HEK293 (cell line): ENCODE measurements at regions not wholly inside any gene's neighbourhood (a gene's known extent, or its start where the extent isn't known, plus 50 kb on each side); places are given as distances from the start of the nearest gene placed in this dataset.

Experiments used
- BCL6B ChIP-seq: fragments of 450-650 bp; formaldehyde crosslinking; IDR thresholded peaks from 2 replicates; pipeline ENCODE4 v1.5.1; 2017; ENCODE audit warnings: missing biosample characterization, missing genetic modification characterization
- GFI1B ChIP-seq: fragments of 450-650 bp; formaldehyde crosslinking; IDR thresholded peaks from 2 replicates; pipeline ENCODE4 v1.5.1; 2016; ENCODE audit warnings: missing biosample characterization, missing genetic modification characterization
- GLI2 ChIP-seq: fragments of 450-650 bp; formaldehyde crosslinking; IDR thresholded peaks from 2 replicates; pipeline ENCODE4; 2017; ENCODE audit warnings: missing biosample characterization, missing genetic modification characterization, low read depth, borderline replicate concordance
- KLF1 ChIP-seq: fragments of 450-650 bp; formaldehyde crosslinking; IDR thresholded peaks from 2 replicates; pipeline ENCODE4 v1.5.1; 2016; ENCODE audit warnings: missing biosample characterization, missing genetic modification characterization
- SP2 ChIP-seq: fragments of 450-650 bp; formaldehyde crosslinking; IDR thresholded peaks from 2 replicates; pipeline ENCODE4 v1.5.1; 2016; ENCODE audit warnings: missing biosample characterization, missing genetic modification characterization
- WT1 ChIP-seq: fragments of 450-650 bp; formaldehyde crosslinking; IDR thresholded peaks from 2 replicates; pipeline ENCODE4 v1.5.1; 2016; ENCODE audit warnings: missing biosample characterization, missing genetic modification characterization
- ZBTB21 ChIP-seq: fragments of 450-650 bp; formaldehyde crosslinking; IDR thresholded peaks from 2 replicates; pipeline ENCODE4 v1.5.1; 2017; ENCODE audit warnings: missing biosample characterization, missing genetic modification characterization
- ZBTB26 ChIP-seq: fragments of 450-650 bp; formaldehyde crosslinking; optimal IDR thresholded peaks from 2 replicates; pipeline ENCODE3; 2016; ENCODE audit warnings: missing biosample characterization, mild to moderate bottlenecking, missing genetic modification characterization
- ZBTB8A ChIP-seq: fragments of 450-650 bp; formaldehyde crosslinking; IDR thresholded peaks from 2 replicates; pipeline ENCODE4 v1.5.1; 2016; ENCODE audit warnings: missing biosample characterization, missing genetic modification characterization
- ZFP3 ChIP-seq: fragments of 450-650 bp; formaldehyde crosslinking; IDR thresholded peaks from 2 replicates; pipeline ENCODE4 v1.5.1; 2016; ENCODE audit warnings: low read depth, missing biosample characterization, missing genetic modification characterization
- ZNF148 ChIP-seq: fragments of 450-650 bp; formaldehyde crosslinking; IDR thresholded peaks from 2 replicates; pipeline ENCODE4 v1.5.0; 2017; ENCODE audit warnings: missing biosample characterization, missing genetic modification characterization, borderline replicate concordance
- ZNF19 ChIP-seq: fragments of 450-650 bp; formaldehyde crosslinking; IDR thresholded peaks from 2 replicates; pipeline ENCODE4; 2016; ENCODE audit warnings: missing biosample characterization, missing genetic modification characterization, low read depth
- ZNF214 ChIP-seq: fragments of 450-650 bp; formaldehyde crosslinking; IDR thresholded peaks from 2 replicates; pipeline ENCODE4 v1.5.1; 2017; ENCODE audit warnings: missing biosample characterization, mild to moderate bottlenecking, missing genetic modification characterization, borderline replicate concordance
- ZNF266 ChIP-seq: fragments of 450-650 bp; formaldehyde crosslinking; IDR thresholded peaks from 2 replicates; pipeline ENCODE4 v1.5.1; 2016; ENCODE audit warnings: missing biosample characterization, missing genetic modification characterization, low read depth
- ZNF280C ChIP-seq: fragments of 450-650 bp; formaldehyde crosslinking; IDR thresholded peaks from 2 replicates; pipeline ENCODE4 v1.5.1; 2016; ENCODE audit warnings: missing biosample characterization, missing genetic modification characterization
- ZNF394 ChIP-seq: fragments of 450-650 bp; formaldehyde crosslinking; IDR thresholded peaks from 2 replicates; pipeline ENCODE4 v1.5.1; 2016; ENCODE audit warnings: missing biosample characterization, missing genetic modification characterization, mild to moderate bottlenecking, moderate library complexity, borderline replicate concordance
- ZNF449 ChIP-seq: fragments of 450-650 bp; formaldehyde crosslinking; IDR thresholded peaks from 2 replicates; pipeline ENCODE4 v1.5.1; 2017; ENCODE audit warnings: missing biosample characterization, mild to moderate bottlenecking, missing genetic modification characterization, moderate library complexity
- ZNF501 ChIP-seq: fragments of 450-650 bp; formaldehyde crosslinking; IDR thresholded peaks from 2 replicates; pipeline ENCODE4 v1.5.1; 2016; ENCODE audit warnings: missing biosample characterization, missing genetic modification characterization
- ZNF510 ChIP-seq: fragments of 450-650 bp; formaldehyde crosslinking; IDR thresholded peaks from 2 replicates; pipeline ENCODE4 v1.5.1; 2018; ENCODE audit warnings: mild to moderate bottlenecking, missing genetic modification characterization, missing biosample characterization; ENCODE audit not compliant: insufficient replicate concordance
- ZNF585B ChIP-seq: fragments of 450-650 bp; formaldehyde crosslinking; IDR thresholded peaks from 2 replicates; pipeline ENCODE4 v1.5.1; 2016; ENCODE audit warnings: missing biosample characterization, missing genetic modification characterization
- ZNF677 ChIP-seq: fragments of 450-650 bp; IDR thresholded peaks from 2 replicates; pipeline ENCODE4 v1.5.0; 2018; ENCODE audit warnings: missing biosample characterization, mild to moderate bottlenecking, missing genetic modification characterization, moderate library complexity
- ZNF692 ChIP-seq: fragments of 450-650 bp; formaldehyde crosslinking; IDR thresholded peaks from 2 replicates; pipeline ENCODE4 v1.5.1; 2016; ENCODE audit warnings: missing biosample characterization, missing genetic modification characterization
- ZNF777 ChIP-seq: fragments of 450-650 bp; formaldehyde crosslinking; IDR thresholded peaks from 2 replicates; pipeline ENCODE4 v1.5.1; 2017; ENCODE audit warnings: missing biosample characterization, missing genetic modification characterization, borderline replicate concordance
- ZNF830 ChIP-seq: fragments of 450-650 bp; IDR thresholded peaks from 2 replicates; pipeline ENCODE4 v1.5.0; 2018; ENCODE audit warnings: missing biosample characterization, missing genetic modification characterization, low read depth, mild to moderate bottlenecking, moderate library complexity
- ZSCAN5A ChIP-seq: fragments of 450-650 bp; formaldehyde crosslinking; IDR thresholded peaks from 2 replicates; pipeline ENCODE4 v1.5.1; 2016; ENCODE audit warnings: missing biosample characterization, missing genetic modification characterization

GRCh38 chr2:138071720-138072719, 107.7 kb downstream of the HNMT start (continued):
- no peak; the same call in 1 of the 2 replicates for TF ChIP-seq ZNF449
- peak; percentile 51; the same call in 1 of the 2 replicates for TF ChIP-seq BCL6B (tag by site-specific recombination)
- TF ChIP-seq ZNF585B (tag by site-specific recombination): no peak
- TF ChIP-seq ZNF214: no peak
- TF ChIP-seq ZNF510 (tag by site-specific recombination): no peak
- TF ChIP-seq ZBTB26 (tag by site-specific recombination): no peak
- no peak for TF ChIP-seq ZFP3 (tag by site-specific recombination)
- TF ChIP-seq ZNF830 (tag by site-specific recombination): no peak
- TF ChIP-seq ZNF394 (tag by site-specific recombination): peak; percentile 61; the same call in 1 of the 2 replicates
- no peak for TF ChIP-seq GFI1B (tag by site-specific recombination)
- 0 out of 2 replicates have a peak, but pooled peaks have one; percentile 35 for TF ChIP-seq GLI2
- TF ChIP-seq KLF1: no peak
- TF ChIP-seq ZNF777 (tag by site-specific recombination): no peak
- no peak for TF ChIP-seq ZNF19 (tag by site-specific recombination)
- TF ChIP-seq ZNF501 (tag by site-specific recombination): no peak
- peak; percentile 90 for TF ChIP-seq WT1 (tag by site-specific recombination)
- TF ChIP-seq ZNF280C: no peak
- no peak for TF ChIP-seq ZBTB8A
- no peak; the same call in 1 of the 2 replicates for TF ChIP-seq ZSCAN5A (tag by site-specific recombination)
- no peak for TF ChIP-seq ZNF148 (tag by site-specific recombination)
- TF ChIP-seq ZNF677 (tag by site-specific recombination): no peak
- TF ChIP-seq ZBTB21 (tag by site-specific recombination): peak; percentile 60; the same call in 1 of the 2 replicates
- peak; percentile 51; the same call in 1 of the 2 replicates for TF ChIP-seq ZNF692
- TF ChIP-seq ZNF266: no peak
- TF ChIP-seq SP2: 0 out of 2 replicates have a peak, but pooled peaks have one; percentile 15
